Fibroblast of skin of left biceps (primary cell): ENCODE measurements at regions not wholly inside any gene's neighbourhood (a gene's known extent, or its start where the extent isn't known, plus 50 kb on each side); places are given as distances from the start of the nearest gene placed in this dataset.
"Not testable (repeated sequence)": the region's sequence is repeated elsewhere in the genome, so short reads cannot be mapped to it uniquely, and the experiment has no call there.

Experiments used
- DNase-seq, 2 experiments: peaks; one replicate each; pipeline ENCODE4 v3.0.0-alpha.2; 2013; ENCODE audit warnings: low read depth in 2 of 2

DNA sequence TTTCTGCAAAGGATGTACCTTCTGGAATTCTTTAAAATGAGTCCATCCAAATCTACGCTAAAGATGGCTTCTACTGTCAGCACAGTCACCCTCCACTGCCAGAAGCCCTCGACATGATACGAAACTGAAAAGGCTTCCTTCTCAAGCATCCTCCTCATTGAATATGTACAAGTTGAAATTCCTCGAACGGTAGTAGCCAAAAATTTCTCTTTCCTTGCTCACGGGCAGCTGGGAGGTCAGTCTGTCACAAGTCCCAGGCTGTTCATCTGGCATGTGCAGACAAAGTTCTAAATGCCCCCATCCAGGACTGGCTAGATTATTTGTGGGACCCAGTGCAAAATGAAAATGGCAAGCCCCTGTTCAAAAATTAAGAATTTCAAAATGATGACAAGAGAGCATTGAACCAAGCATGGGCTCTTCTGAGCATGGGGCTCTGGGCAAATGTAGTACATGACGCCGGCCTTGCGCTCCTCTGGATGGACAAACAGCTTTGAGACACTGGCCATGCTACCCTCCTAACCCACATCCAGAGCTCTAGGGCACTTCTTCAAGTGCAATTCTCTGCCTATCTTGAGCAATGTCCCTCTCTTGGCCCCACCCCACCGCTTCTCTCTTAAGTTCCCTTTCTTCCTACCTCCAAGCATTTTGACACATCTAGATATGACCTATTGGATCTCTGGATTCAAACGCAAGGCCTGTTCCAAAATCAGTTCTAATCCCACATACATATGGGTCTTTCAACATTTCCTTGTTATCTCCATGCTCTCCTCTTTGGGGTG is 78.9 kb upstream of the FLT1 start:
- no peak for DNase-seq

DNA sequence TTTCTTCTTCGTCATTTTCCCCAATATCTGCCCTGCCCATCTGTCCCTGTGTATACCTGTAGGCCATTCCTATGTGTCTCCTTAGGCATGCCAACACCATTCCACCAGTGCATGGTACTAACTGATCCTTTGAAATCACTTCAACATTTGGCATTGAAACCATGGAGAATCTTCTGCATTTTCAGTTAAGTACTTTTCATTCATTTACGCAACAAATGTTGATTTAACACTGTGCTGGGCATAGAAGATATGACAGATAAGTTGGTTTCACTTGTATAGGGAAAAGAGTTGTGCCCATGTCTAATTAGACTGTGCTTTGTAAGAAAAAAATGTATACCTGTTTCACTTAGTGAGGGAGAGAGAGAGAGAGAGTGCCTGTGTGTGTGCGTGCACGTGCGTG is 77.9 kb upstream of the FLT1 start:
- no peak for DNase-seq

DNA sequence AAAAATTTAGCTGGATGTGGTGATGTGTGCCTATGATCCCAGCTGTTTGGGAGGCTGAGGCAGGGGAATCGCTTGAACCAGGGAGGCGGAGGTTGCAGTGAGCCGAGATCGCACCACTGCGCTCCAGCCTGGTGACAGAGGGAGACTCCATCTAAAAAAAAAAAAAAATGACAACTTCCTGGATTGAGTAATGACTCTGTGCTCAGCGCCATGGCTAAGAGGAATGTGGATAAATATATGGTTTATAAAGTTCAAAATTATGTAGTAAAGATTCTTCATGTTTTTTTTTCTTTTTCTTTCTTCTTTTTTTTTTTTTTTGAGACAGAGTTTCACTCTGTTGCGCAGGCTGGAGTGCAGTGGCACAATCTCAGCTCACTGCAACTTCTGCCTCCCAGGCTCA is 75.4 kb upstream of the FLT1 start:
- DNase-seq: not testable (repeated sequence)

DNA sequence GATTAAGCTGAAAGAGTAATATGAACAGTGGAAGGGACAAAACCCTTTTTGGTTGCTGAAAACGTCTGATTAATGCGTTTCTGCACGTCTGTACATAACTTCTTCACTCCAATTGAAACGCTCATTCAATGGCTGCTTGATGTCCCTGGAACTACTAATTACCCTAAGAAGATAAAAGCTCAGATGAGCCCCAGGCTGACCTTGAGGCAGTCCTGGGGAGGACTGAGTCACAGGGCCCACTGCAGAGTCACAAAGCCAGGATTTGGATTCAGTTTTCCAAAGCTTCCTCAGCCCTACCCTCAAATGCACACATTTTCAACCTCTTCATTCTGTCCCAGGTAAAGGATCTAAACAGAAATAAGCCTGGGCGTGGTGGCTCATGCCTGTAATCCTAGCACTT is 75.0 kb upstream of the FLT1 start:
- no peak for DNase-seq

DNA sequence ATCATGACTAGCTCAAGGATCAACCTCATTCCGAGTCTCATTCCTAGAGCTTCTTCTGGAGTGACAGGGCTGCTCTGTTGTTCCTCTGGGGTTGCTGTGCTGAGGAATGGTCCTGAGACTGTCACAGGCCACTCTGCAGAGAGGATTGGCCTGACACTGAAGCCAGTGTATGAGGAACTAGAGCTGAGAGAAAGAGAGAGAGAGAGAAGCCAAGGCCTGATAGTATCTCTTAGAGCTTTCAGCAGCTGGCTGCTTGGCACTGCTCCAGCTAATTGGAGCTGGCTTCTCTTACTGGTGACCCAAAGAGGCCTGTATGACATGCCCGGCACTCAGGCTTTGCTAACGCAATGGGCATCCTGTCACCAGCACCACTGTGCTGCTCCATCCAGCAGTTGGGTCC is 73.4 kb upstream of the FLT1 start:
- no peak for DNase-seq

DNA sequence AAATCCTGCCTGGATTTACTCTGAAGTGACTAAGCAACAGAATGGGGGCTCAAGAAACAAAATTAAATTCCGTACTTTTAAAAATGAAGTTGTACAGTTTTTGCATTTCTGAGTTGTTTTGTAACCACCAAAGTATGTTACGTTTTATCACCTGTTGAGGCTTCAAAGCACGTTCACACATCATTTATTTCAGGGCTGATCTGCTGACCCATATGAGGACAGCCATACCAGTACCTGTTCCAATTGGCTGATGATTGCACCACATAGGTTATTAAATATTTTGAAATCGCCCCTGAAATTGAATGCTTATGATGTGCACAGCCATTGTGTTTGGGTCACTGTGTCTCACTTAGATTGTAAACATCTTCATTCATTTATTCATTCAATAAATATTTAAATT is 72.0 kb upstream of the FLT1 start:
- DNase-seq: no peak

DNA sequence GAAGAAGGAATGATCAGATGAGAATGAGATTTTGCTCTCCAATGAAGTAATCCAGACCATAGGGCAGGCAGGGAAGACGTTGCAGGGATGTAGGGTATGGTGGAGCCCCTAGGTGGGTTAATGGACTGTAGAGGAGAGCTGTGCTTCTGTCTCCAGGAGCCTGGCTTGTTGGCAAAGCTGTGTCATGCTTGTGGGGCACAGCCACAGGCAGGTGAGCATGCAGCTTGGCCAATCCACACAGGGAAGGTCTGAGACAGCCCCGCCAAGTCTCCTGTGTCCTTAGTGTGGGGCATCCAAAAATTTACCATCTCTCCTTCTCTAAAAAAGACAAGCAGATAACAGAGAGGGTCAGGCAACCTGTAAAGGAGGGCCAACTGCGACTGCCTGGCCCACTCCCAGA is 71.4 kb upstream of the FLT1 start:
- DNase-seq: no peak

DNA sequence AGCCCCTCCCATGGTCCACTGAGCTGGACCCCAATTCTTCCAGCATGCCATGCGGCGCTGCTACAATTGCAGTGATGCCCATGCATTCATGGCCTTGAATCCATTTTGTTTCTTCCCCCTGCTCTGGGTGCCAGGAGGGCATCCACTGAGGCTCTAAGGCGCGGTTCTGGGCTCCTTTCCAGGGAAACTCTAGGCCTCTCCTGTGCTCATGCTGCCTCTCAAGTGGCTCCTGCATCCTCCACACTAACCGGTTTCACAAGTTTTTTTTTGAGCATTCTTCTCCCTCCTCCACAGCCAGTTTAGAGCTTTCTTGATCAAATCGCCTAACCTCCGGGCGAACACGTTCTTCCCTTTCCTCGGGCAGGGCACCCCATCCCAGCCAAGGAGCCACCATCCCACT is 69.1 kb upstream of the FLT1 start:
- DNase-seq: no peak

DNA sequence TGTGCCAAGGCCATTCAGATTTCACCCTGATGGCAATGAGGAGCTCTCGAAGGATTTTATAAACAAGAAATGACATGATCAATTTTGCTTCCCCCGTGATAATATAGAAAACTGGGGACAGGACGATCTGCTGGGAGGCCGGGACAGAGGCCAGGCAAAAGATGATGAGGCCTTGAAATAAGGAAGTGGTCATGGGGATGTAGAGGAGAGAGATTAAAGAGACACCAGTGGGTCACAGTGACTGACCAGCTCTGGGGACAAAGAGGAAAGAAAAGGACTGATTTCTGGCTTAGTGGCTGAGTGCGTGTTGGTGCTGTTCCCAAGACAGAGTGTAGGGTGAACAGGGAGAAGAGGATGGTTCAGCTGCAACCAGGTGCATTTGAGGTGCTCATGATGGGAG is 68.7 kb upstream of the FLT1 start:
- DNase-seq: no peak

DNA sequence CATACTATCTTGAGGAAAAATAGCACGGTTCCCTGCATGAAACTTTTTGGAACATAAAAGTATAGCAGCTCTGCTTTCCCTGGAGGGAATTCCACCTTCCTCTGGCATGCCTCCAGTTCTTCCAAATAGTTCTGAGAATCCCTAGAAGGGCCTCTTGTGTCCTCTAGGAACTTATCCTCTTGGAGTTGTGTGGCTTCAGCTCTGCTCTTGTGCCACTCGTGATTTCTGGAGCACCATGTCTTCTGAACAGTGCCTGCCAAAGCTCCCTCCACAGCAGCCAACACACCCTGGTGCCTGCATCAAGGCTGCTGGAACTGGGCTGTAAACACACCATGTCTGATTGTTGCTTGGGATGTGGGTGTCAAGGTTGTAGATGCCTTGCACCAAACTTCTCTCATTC is 65.7 kb upstream of the FLT1 start:
- no peak for DNase-seq

DNA sequence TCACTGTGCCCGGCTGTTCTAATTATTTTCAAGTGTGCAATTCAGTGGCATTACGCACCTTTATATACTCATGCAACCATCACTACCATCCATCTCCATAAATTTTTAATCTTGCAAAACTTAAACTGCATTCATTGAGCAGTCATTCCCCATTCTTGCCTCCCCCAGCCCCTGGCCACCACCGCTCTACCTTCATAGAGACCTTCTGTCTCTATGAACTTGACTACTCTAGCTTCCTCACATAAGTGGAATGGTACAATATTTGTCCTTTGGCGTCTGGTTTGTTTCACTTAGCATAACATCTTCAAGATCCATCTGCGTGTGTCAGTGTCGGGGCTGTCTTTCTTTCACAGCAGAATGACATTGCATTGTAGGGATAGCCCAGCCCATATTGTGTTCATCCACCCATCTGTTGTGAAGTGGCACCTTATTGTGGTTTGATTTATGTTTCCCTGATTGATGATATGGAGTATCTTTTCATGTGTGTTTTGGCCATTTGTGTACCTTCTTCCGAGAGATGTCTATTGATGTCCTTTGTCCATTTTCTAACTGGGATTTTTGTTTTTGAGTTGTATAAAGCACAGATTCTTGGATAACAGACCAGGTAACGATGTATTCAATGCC is 64.8 kb upstream of the FLT1 start:
- no peak for DNase-seq

DNA sequence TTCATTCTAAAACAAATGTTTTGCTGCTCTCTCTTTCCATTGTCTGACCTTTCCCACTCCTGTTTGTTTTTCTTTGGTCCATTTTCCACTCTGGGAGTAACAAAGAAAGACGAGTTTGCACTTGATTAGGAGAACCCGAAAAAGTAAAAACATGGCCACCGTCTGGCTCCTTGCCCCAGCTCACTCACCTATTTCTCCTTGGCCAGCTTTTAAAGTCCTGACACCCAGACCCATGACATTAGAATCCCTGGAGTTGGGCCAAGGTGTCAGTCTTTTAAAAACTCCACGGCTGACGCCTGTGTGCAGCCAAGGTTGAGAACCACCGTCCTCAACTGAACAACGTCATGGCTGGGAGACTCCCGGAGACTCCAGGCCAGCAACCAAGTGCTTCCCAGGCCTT is 63.6 kb upstream of the FLT1 start:
- no peak for DNase-seq

DNA sequence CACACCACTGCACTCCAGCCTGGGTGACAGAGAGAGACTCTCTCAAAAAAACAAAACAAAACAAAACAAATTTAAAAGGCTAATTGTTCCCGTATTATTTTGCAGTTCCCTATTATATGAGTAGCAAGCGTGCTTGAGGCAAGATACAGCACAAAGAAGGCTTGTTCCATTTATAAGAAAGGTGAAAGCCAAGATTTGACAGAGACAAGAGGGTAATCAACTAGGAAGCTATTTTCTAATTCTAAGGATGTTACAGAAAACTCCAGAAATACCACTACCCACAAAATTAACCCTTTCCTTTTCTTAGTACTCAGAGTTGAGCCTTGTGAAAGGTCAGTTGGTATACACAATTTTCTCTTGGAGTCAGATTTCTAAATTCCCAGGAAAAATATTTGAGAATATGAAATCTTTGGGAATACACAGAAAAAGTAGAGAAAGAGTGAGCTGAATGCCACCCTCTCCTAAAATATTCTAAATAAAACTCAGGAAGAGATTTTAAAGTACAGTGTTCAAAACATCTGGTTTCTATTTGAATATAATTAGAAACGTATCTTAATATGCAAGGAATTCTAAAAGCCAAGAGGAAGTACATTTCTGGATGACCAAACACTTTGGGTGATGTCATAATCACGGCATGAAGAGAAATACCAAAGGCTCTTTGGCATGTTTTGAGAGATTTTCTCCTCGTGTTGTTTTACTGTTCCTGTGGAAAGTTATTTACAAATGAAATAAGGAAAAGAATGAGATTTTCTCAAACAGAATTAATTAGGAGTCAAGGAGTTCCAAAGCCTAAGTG is 63.0 kb upstream of the FLT1 start:
- peak; percentile 94 for DNase-seq

DNA sequence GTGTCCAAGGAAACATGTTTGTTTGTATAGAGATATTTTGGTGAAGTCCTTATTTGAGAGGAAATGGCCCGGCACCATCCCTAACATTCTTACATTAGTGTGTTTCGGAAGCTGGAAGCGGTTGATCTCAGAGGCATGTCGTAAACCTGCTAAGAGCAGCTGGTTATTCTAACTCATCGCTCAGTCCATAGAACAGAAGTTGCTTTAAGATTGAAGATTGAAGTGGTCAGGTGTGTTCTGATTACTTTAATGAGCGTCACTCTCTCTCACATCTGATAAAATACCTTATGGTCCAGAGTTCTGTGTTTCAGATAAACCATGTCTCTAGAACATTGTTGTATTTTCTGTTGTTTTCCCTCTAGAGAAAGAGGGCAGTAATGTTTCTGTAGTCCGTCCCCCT is 60.2 kb upstream of the FLT1 start:
- DNase-seq: no peak

DNA sequence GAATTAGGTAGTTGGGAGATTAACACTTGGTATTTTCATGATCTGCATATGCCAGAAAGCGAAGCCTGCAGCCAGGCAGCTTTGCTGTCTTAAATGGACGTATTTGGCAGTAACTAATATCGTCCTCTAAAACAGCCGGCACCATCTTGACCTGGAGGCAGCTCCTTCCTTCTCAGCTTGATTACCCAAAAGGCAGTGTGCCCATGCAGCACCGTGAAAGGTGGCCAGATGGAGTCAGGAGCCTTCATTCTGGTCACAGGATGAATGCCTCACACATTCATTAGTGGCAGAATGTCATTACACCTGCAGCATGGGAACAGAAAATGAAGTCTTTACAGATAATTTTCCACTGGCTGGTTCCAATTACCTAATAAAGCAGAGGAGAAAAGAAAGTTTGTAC is 59.0 kb upstream of the FLT1 start:
- DNase-seq: no peak

DNA sequence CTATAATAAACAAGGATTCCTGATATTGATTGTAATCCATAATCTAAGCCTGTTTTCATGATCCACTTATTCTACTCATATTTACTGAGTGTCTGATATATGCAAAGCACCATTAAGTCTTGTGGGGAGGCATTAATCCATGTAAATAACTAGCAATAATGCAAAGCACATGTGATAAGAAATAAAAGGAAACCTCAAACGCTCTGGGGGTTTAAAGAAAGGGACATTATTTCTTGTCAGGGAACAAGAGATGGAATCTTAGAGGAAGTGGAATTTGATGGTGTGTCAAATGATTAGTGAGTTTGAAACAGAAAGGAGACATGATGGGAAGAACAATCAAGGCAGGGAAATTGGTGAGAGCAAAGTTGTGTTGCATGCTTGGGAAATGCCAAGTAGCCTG is 57.4 kb upstream of the FLT1 start:
- DNase-seq: no peak

DNA sequence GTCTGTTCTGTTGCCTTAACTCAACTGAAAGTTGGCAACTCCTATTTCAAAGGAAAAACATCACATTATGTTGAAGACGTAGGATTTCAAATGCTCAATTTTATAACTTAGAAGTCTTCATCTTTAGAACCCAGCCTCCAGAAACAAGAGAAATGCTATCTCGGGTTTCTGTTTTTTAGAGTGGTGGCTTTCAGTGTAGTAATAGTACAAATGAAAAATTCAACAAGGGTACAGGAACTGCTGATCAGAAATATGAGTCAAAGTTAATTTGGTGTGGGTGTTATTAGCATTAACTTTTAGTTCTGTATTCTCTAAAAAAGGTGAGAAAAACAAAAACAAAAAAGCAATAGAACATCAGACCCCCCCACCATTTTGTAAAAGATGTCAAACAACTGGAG is 56.6 kb upstream of the FLT1 start:
- no peak for DNase-seq

DNA sequence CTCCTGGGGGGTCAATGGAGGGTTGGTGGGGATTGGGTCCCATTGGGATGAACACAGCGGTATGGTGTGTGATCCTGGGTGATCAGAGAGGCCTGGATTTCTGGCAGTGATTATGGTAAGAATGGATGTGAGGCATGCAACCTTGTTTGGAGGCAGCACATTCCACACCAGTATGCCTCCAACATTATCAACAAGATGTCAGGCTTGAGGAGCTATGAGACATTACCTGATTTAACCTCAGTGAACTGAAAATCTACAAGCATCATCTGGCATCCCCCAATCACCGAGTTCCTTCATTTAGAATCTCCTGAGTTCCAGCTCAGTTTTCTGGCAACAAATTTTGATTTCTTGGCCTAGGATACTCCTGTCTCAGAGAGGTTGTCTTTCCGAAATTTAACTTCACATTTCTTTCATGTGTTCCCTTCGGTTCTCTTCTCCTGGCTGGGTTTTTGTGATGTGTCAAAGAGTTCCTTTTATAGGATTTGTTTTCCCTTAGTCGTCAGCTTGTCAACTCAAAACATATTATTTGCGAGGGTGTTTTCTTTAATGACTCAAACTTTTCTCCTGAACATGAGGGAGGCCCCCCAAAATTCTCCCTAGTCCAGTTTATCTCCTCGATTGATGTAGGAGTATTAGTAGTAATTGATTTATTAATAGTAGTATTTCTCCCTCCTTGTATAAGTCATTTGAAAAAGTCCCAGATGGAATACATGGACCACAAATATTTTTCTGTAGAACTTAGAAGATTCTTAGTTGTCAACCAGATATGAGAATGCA is 56.0 kb upstream of the FLT1 start:
- DNase-seq: no peak

DNA sequence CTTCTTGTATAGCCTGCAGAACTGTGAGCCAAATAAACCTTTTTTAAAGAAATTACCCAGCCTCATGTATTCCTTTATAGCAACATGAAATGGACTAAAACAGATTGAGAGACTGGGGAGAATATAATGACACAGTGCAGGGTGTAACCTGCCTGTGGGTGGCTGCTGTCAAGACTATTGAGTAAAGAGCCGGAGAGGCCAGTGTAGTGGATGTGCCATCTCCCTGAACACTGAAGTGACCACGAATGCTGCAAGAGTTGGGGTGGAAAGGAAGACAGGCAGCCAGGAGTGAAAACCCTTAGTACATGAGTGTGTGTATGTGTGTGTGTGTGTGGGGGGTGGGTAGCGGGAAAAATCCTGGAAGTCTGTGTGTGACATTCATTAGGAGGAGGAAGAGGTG is 55.2 kb upstream of the FLT1 start:
- no peak for DNase-seq

DNA sequence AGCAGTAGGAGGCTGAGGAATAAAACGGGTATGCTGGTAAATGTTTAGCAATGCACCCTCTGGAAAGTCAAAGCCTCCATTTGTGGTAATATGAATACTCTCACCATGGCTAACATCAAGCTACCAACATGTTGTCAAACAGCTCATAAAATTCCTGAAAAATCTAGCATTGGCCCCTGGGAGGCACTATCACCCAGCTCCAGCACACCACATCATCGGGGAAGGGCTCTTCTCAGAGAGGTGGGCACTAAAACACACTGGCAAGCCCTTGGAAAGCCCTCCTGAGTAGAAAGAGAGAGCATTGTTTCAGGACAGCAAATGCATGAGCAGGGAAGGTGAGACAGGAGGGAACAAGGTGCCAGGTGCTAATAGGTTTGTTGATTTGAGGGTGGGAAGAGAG is 53.9 kb upstream of the FLT1 start:
- DNase-seq: no peak

DNA sequence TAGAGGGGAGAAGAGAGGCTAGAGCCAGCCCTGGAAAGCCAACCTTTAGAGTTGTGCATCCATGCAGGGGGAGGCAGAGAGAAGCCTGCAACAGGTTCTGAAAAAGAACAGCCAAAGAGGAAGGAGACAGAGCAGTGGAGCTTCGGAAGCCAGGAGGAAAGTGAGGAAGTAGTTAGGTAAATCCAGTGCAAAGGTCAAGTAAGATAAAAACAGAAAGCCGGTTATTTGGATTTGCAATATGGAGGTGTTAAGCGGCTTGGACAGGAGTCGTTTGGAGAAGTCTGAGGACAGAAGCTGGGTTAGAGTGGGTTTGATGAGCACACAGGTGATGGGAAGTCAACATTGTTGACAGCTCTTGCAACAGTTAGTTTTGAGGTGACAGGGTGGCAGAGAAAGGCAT is 53.5 kb upstream of the FLT1 start:
- DNase-seq: no peak

DNA sequence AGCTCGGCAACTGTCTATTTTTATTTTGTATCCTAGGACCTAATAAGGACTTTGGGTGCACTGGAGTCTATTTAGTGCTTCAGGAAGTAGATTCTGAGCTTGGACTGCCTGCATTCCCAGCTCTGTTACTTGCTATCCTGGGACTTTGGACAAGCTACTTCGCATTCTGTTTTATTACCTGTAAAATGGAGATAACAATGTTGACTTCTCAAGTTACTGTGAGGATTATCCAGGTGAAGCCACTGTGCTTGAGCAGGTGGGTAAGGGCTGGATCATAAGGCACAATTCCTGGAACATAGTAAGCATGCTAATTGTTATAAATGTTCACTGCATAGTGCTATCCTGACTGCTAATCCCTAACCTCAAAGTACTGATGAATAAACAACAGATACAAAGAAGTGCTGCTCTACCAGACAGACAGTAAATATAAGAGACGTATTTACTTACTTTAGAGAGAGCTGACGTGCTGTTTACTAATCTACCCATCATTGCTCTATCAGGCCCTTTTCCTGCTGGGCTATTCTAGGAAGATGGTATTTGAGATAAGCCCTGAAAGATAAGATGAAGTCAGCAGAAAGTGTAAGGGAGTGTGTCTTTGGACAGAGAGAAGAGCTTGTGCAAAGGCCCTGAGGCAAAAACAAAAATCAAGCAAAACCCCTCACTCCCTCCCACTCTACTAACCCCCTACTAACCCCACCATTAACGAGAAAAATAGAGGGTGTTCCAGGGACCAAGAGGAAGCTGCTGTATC is 50.8 kb upstream of the FLT1 start:
- DNase-seq: no peak
